HCT116 (cell line): ENCODE measurements at regions not wholly inside any gene's neighbourhood (a gene's known extent, or its start where the extent isn't known, plus 50 kb on each side); places are given as distances from the start of the nearest gene placed in this dataset.

Experiments
- ATAC-seq: fragments of 200-7000 bp; cut with Tn5 transposase; 2 replicates; pipeline ENCODE4 v1.9.1; 2020; ENCODE audit warnings: mild to moderate bottlenecking, moderate library complexity
- BruUV-seq: library from RNA; stranded (reverse); fragments of 400-500 nt; replicated peaks from 2 replicates; lab custom pipeline; 2021; lab: Mats Ljungman, UMichigan
- CTCF ChIA-PET: fragments of 300-600 bp; sonication (Branson Sonifier 250); formaldehyde crosslinking; loops from one replicate; lab custom pipeline; 2021; ENCODE audit warnings: antibody characterized with exemption; lab: Charles Lee
- POLR2A ChIA-PET: fragments of 300-600, 350-600 bp; sonication (Branson Sonifier 250); formaldehyde crosslinking; loops from one replicate; lab custom pipeline; 2021; ENCODE audit warnings: antibody characterized with exemption; lab: Charles Lee
- RAD21 ChIA-PET, 2 experiments: fragments of 300-600 bp; sonication (Branson Sonifier 250); formaldehyde crosslinking; loops; one replicate each; lab custom pipeline; 2023; ENCODE audit warnings: low total read pairs in 2 of 2; ENCODE audit not compliant: uncharacterized antibody in 2 of 2, unreplicated experiment in 2 of 2, low non-redundant PET in 1 of 2; lab: Charles Lee
- DNase-seq: peaks from one replicate; pipeline ENCODE4 v3.0.0-alpha.2; 2010; ENCODE audit warnings: low read depth, low spot score
- H2AFZ ChIP-seq: fragments of 200-600 bp; shearing (Covaris generic), sonication (generic); 2 replicates; pipeline ENCODE4 v1.6.1; 2017; ENCODE audit warnings: low read depth, mixed run types, mixed read lengths, antibody characterized with exemption, low read length; ENCODE audit not compliant: poor library complexity, severe bottlenecking
- H3K27ac ChIP-seq: 2 replicates; pipeline ENCODE4 v1.5.1; 2012; ENCODE audit warnings: low read depth, low read length
- H3K27me3 ChIP-seq: fragments of 200-600 bp; sonication (generic); 2 replicates; pipeline ENCODE4 v1.6.1; 2016; ENCODE audit warnings: mixed run types, low read length, mixed read lengths; ENCODE audit not compliant: insufficient read depth
- H3K36me3 ChIP-seq, 2 experiments: fragments of 200-500 bp in 1 of 2; fragments of 200-600 bp in 1 of 2; sonication (Bioruptor generic) in 1 of 2; sonication (generic) in 1 of 2; 2 replicates each; pipeline versions ENCODE4 v1.5.1 to v1.6.1; 2014 to 2016; ENCODE audit warnings: low read length in 2 of 2, inconsistent platforms in 1 of 2, mixed read lengths in 1 of 2, mixed run types in 1 of 2; ENCODE audit not compliant: insufficient read depth in 2 of 2, control insufficient read depth in 1 of 2
- H3K4me1 ChIP-seq, 2 experiments: fragments of 200-600 bp in 1 of 2; sonication (generic) in 1 of 2; 2 replicates each; pipeline versions ENCODE4 v1.5.1 to v1.6.1; 2012 to 2017; ENCODE audit warnings: low read length in 2 of 2, inconsistent platforms in 1 of 2, mild to moderate bottlenecking in 1 of 2, mixed read lengths in 1 of 2, mixed run types in 1 of 2, moderate library complexity in 1 of 2; ENCODE audit not compliant: insufficient read depth in 2 of 2, control insufficient read depth in 1 of 2
- H3K4me2 ChIP-seq: fragments of 200-600 bp; sonication (generic); 2 replicates; pipeline ENCODE4 v1.6.1; 2017; ENCODE audit warnings: mixed run types, low read length, mixed read lengths
- H3K4me3 ChIP-seq, 2 experiments: fragments of 200-600 bp in 1 of 2; sonication (generic) in 1 of 2; replicated peaks in 1 of 2; 2 replicates each; pipeline ENCODE4 v1.5.1; 2011 to 2016; ENCODE audit warnings: low read length in 2 of 2, control low read depth in 1 of 2, low read depth in 1 of 2, mild to moderate bottlenecking in 1 of 2, mixed read lengths in 1 of 2, mixed run types in 1 of 2
- H3K79me2 ChIP-seq: fragments of 200-600 bp; sonication (generic); 2 replicates; pipeline ENCODE4 v1.6.1; 2017; ENCODE audit warnings: mild to moderate bottlenecking, mixed run types, low read length, moderate library complexity, mixed read lengths; ENCODE audit not compliant: insufficient read depth
- H3K9ac ChIP-seq: fragments of 200-600 bp; sonication (generic); 2 replicates; pipeline ENCODE4 v1.6.1; 2016; ENCODE audit warnings: low read length, mixed read lengths
- H3K9me2 ChIP-seq: fragments of 200-600 bp; sonication (generic), shearing (Covaris generic); 2 replicates; pipeline ENCODE4 v1.6.1; 2017; ENCODE audit warnings: mixed run types, mild to moderate bottlenecking, moderate library complexity; ENCODE audit not compliant: insufficient read depth
- H3K9me3 ChIP-seq, 2 experiments: fragments of 200-500 bp in 1 of 2; fragments of 200-600 bp in 1 of 2; sonication (Bioruptor generic) in 1 of 2; sonication (generic) in 1 of 2; 2 replicates each; pipeline ENCODE4 v1.6.1; 2014 to 2017; ENCODE audit warnings: low read length in 2 of 2, mixed read lengths in 2 of 2, inconsistent platforms in 1 of 2, low read depth in 1 of 2, mild to moderate bottlenecking in 1 of 2, mixed run types in 1 of 2, moderate library complexity in 1 of 2; ENCODE audit not compliant: control insufficient read depth in 1 of 2, insufficient read depth in 1 of 2
- H4K20me1 ChIP-seq: fragments of 200-600 bp; sonication (generic), shearing (Covaris generic); 2 replicates; pipeline ENCODE4 v1.6.1; 2017; ENCODE audit warnings: mixed run types, mild to moderate bottlenecking, moderate library complexity; ENCODE audit not compliant: insufficient read depth
- CBX3 ChIP-seq: IDR thresholded peaks from 2 replicates; pipeline ENCODE4 v1.6.1; 2012; ENCODE audit warnings: low read depth
- CEBPB ChIP-seq: IDR thresholded peaks from 2 replicates; pipeline ENCODE4 v1.6.1; 2012; ENCODE audit warnings: low read depth
- EZH2 ChIP-seq: fragments of 200-600 bp; sonication (generic); IDR thresholded peaks from 2 replicates; pipeline ENCODE4 v1.6.1; 2017; ENCODE audit warnings: antibody characterized with exemption, mixed run types
- EZH2phosphoT487 ChIP-seq: fragments of 200-600 bp; IDR thresholded peaks from 2 replicates; pipeline ENCODE4 v1.6.1; 2018; ENCODE audit warnings: antibody characterized with exemption, borderline replicate concordance
- MAX ChIP-seq: IDR thresholded peaks from 2 replicates; pipeline ENCODE4 v1.6.1; 2012
- POLR2AphosphoS5 ChIP-seq: IDR thresholded peaks from 2 replicates; pipeline ENCODE4 v1.6.1; 2011; ENCODE audit warnings: mild to moderate bottlenecking, low read depth, low read length, moderate library complexity
- RAD21 ChIP-seq: IDR thresholded peaks from 2 replicates; pipeline ENCODE4 v1.6.1; 2012; ENCODE audit warnings: low read depth, mild to moderate bottlenecking
- SIN3A ChIP-seq: IDR thresholded peaks from 2 replicates; pipeline ENCODE4 v1.6.1; 2012; ENCODE audit warnings: low read depth
- SP1 ChIP-seq: IDR thresholded peaks from 2 replicates; pipeline ENCODE4 v1.6.1; 2012; ENCODE audit warnings: low read depth
- TCF7L2 ChIP-seq: IDR thresholded peaks from 2 replicates; pipeline ENCODE4 v1.7.0; 2011; ENCODE audit warnings: borderline replicate concordance, inconsistent platforms; ENCODE audit not compliant: insufficient read depth, insufficient read length; ENCODE audit errors: extremely low read depth
- YY1 ChIP-seq: IDR thresholded peaks from 2 replicates; pipeline ENCODE4 v1.6.1; 2011; ENCODE audit warnings: low read length, low read depth, moderate library complexity, mild to moderate bottlenecking; ENCODE audit not compliant: insufficient replicate concordance; ENCODE audit errors: extremely low read depth
- ZBTB33 ChIP-seq: IDR thresholded peaks from 2 replicates; pipeline ENCODE4 v1.6.1; 2011; ENCODE audit warnings: mild to moderate bottlenecking, low read length, moderate library complexity; ENCODE audit not compliant: insufficient replicate concordance; ENCODE audit errors: extremely low read depth
- ZFX ChIP-seq: fragments of 450-650 bp; IDR thresholded peaks from 2 replicates; pipeline ENCODE4 v1.6.1; 2017
- intact Hi-C: fragments of 100-400 bp; cut with micrococcal nuclease; formaldehyde crosslinking; loops from 2 replicates; pipeline ENCODE4 v1.10.0; 2022
- TF ChIP-seq, protein P1 (sequence below), 3 experiments: fragments of 200-600 bp in 1 of 3; sonication (generic) in 1 of 3; IDR thresholded peaks in 2 of 3; conservative IDR thresholded peaks in 1 of 3; 2 replicates each; pipeline ENCODE4 v1.5.1; 2012 to 2017; ENCODE audit warnings: low read depth in 2 of 3, low read length in 2 of 3, antibody characterized with exemption in 1 of 3, borderline replicate concordance in 1 of 3, control low read depth in 1 of 3, mild to moderate bottlenecking in 1 of 3, mixed read lengths in 1 of 3, mixed run types in 1 of 3, moderate library complexity in 1 of 3; ENCODE audit not compliant: insufficient read depth in 1 of 3

- H3K9me3 ChIP-seq, result no peaks in the 10 kb centered on the region
- intact Hi-C loops, result no loop called here
- no peak overlapping the region for H2AFZ ChIP-seq
- H3K79me2 ChIP-seq, result no peaks in the 10 kb centered on the region
- TF ChIP-seq CEBPB, result no peak
- no peak for TF ChIP-seq MAX
- TF ChIP-seq ZFX, result no peak
- TF ChIP-seq EZH2, result no peak
- no peak for TF ChIP-seq POLR2AphosphoS5
- no peak for TF ChIP-seq SIN3A
- no peak for TF ChIP-seq ZBTB33
- TF ChIP-seq RAD21, result no peak
- TF ChIP-seq YY1, result no peak
- no peak for TF ChIP-seq SP1
- TF ChIP-seq CBX3, result no peak
- TF ChIP-seq TCF7L2, result no peak
- TF ChIP-seq, protein P1, sequence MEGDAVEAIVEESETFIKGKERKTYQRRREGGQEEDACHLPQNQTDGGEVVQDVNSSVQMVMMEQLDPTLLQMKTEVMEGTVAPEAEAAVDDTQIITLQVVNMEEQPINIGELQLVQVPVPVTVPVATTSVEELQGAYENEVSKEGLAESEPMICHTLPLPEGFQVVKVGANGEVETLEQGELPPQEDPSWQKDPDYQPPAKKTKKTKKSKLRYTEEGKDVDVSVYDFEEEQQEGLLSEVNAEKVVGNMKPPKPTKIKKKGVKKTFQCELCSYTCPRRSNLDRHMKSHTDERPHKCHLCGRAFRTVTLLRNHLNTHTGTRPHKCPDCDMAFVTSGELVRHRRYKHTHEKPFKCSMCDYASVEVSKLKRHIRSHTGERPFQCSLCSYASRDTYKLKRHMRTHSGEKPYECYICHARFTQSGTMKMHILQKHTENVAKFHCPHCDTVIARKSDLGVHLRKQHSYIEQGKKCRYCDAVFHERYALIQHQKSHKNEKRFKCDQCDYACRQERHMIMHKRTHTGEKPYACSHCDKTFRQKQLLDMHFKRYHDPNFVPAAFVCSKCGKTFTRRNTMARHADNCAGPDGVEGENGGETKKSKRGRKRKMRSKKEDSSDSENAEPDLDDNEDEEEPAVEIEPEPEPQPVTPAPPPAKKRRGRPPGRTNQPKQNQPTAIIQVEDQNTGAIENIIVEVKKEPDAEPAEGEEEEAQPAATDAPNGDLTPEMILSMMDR (IDR thresholded peaks at IDR 0.05 in 2 of 3, conservative IDR thresholded peaks at IDR 0.05 in 1 of 3; ENCODE audit: borderline replicate concordance in 1 of 3, insufficient read depth in 1 of 3, low read depth in 2 of 3, low read length in 2 of 3), result no peak
- no peak for TF ChIP-seq EZH2phosphoT487
- POLR2A ChIA-PET, result no interaction called here
- CTCF ChIA-PET, result no interaction called here
- no peak overlapping the region for H3K27ac ChIP-seq
- BruUV-seq, result no TSS peak
- H3K27me3 ChIP-seq, result no peaks in the 10 kb centered on the region
- ATAC-seq, result no peak
- no peaks in the 10 kb centered on the region for H3K4me1 ChIP-seq
- no peak overlapping the region for H3K4me3 ChIP-seq
- no peak overlapping the region for H3K4me2 ChIP-seq
- no peaks in the 10 kb centered on the region for H4K20me1 ChIP-seq
- no peaks in the 10 kb centered on the region for H3K9me2 ChIP-seq
- no peaks in the 10 kb centered on the region for H3K36me3 ChIP-seq
- no peak for DNase-seq
- H3K9ac ChIP-seq, result no peak overlapping the region
- RAD21 ChIA-PET, result no interaction called here
These were observed 216.3 kb upstream of the SFRP2 start for GRCh38 chr4:154005171-154005520.
